Thoracic aorta (tissue), 2 donors: ENCODE measurements at regions not wholly inside any gene's neighbourhood (a gene's known extent, or its start where the extent isn't known, plus 50 kb on each side); places are given as distances from the start of the nearest gene placed in this dataset.

Source experiments
- ATAC-seq: fragments of 150-250 bp; one replicate; pipeline ENCODE4 v1.8.0; 2017; ENCODE audit warnings: low read depth; ENCODE audit not compliant: insufficient number of reproducible peaks, low FRiP score
- DNase-seq: peaks from one replicate; pipeline ENCODE4 v3.0.0-alpha.2; 2020; ENCODE audit warnings: low spot score
- H3K27ac ChIP-seq, 2 donors: fragments of 200-600 bp; sonication (generic); 1 replicate in 1 of 2; 2 replicates in 1 of 2; pipeline ENCODE4 v1.5.1; 2016; ENCODE audit warnings: mild to moderate bottlenecking in 2 of 2, moderate library complexity in 2 of 2
- H3K27me3 ChIP-seq: fragments of 200-600 bp; sonication (generic); replicated peaks from 2 replicates; pipeline ENCODE4 v1.6.0; 2016; ENCODE audit warnings: mild to moderate bottlenecking; ENCODE audit not compliant: insufficient read depth
- H3K36me3 ChIP-seq: fragments of 200-600 bp; sonication (generic); one replicate; pipeline ENCODE4 v1.5.1; 2016
- H3K4me1 ChIP-seq, 2 donors: fragments of 200-600 bp; sonication (generic); 1 replicate in 1 of 2; 2 replicates in 1 of 2; pipeline versions ENCODE4 v1.5.1 to v1.6.0; 2016; ENCODE audit warnings: low read depth in 2 of 2, mild to moderate bottlenecking in 1 of 2; ENCODE audit not compliant: control insufficient read depth in 1 of 2
- H3K4me3 ChIP-seq: fragments of 200-600 bp; sonication (generic); 2 replicates; pipeline ENCODE4 v1.5.1; 2016; ENCODE audit warnings: mild to moderate bottlenecking
- H3K9me3 ChIP-seq: fragments of 200-600 bp; sonication (generic); 2 replicates; pipeline ENCODE4 v1.5.1; 2016
- CTCF ChIP-seq: fragments of 200-600 bp; sonication (generic); IDR thresholded peaks from one replicate; pipeline ENCODE4 v1.5.1; 2019; ENCODE audit warnings: antibody characterized with exemption

GRCh38 chr14:21894003-21894897 lies 220.6 kb upstream of the OR4E1 start:
- Histone ChIP-seq H3K36me3 (no peaks in the 10 kb centered on the region), H3K27me3 (no peaks in the 10 kb centered on the region), H3K9me3 (no peaks in the 10 kb centered on the region), H3K27ac (no peak overlapping the region), H3K4me1 (no peaks in the 10 kb centered on the region), H3K4me3 (no peak overlapping the region)
- no peak for ATAC-seq
- no peak for DNase-seq
- TF ChIP-seq CTCF: no peak

- DNase-seq (no peak), ATAC-seq (no peak)
- Histone ChIP-seq H3K27me3 (no peaks in the 10 kb centered on the region), H3K4me3 (no peak overlapping the region), H3K36me3 (no peaks in the 10 kb centered on the region), H3K27ac (no peak overlapping the region), H3K9me3 (no peaks in the 10 kb centered on the region), H3K4me1 (no peaks in the 10 kb centered on the region)
- no peak for TF ChIP-seq CTCF
Observed at GRCh38 chr14:21891921-21892320, 218.3 kb upstream of the OR4E1 start.

- no peak for DNase-seq
- no peak for TF ChIP-seq CTCF
- no peak for ATAC-seq
- Histone ChIP-seq H3K4me3 (no peak overlapping the region), H3K27me3 (no peaks in the 10 kb centered on the region), H3K27ac (no peak overlapping the region), H3K9me3 (no peaks in the 10 kb centered on the region), H3K36me3 (no peaks in the 10 kb centered on the region), H3K4me1 (no peaks in the 10 kb centered on the region)
Observed at GRCh38 chr14:21884995-21885394, 211.4 kb upstream of the OR4E1 start.

GRCh38 chr14:21882226-21882625 lies 208.6 kb upstream of the OR4E1 start:
- Histone ChIP-seq H3K9me3 (no peaks in the 10 kb centered on the region), H3K27ac (no peak overlapping the region), H3K4me1 (no peaks in the 10 kb centered on the region), H3K4me3 (no peak overlapping the region), H3K36me3 (no peaks in the 10 kb centered on the region), H3K27me3 (no peaks in the 10 kb centered on the region)
- ATAC-seq (no peak), DNase-seq (no peak)
- TF ChIP-seq CTCF: no peak

GRCh38 chr14:21880918-21881317 lies 207.3 kb upstream of the OR4E1 start:
- Histone ChIP-seq H3K27ac (no peak overlapping the region), H3K36me3 (no peaks in the 10 kb centered on the region), H3K27me3 (no peaks in the 10 kb centered on the region), H3K4me3 (no peak overlapping the region), H3K4me1 (no peaks in the 10 kb centered on the region), H3K9me3 (no peaks in the 10 kb centered on the region)
- ATAC-seq: no peak
- DNase-seq: no peak
- no peak for TF ChIP-seq CTCF
